OCI-LY7 (cell line): ENCODE measurements at regions not wholly inside any gene's neighbourhood (a gene's known extent, or its start where the extent isn't known, plus 50 kb on each side); places are given as distances from the start of the nearest gene placed in this dataset.

Experiments used
- BruUV-seq: library from RNA; stranded (reverse); fragments of 400-500 nt; replicated peaks from 2 replicates; lab custom pipeline; 2021; lab: Mats Ljungman, UMichigan
- CTCF ChIA-PET: fragments of 300-600 bp; sonication (Branson Sonifier 250); formaldehyde crosslinking; loops from one replicate; lab custom pipeline; 2022; ENCODE audit warnings: antibody characterized with exemption; ENCODE audit not compliant: unreplicated experiment; lab: Charles Lee
- POLR2A ChIA-PET: fragments of 300-600 bp; sonication (Branson Sonifier 250); formaldehyde crosslinking; loops from one replicate; lab custom pipeline; 2022; ENCODE audit warnings: antibody characterized with exemption; lab: Charles Lee
- DNase-seq: peaks from one replicate; pipeline ENCODE4 v3.0.0-alpha.2; 2015; ENCODE audit warnings: low spot score
- H2AFZ ChIP-seq: fragments of 200-600 bp; sonication (generic), shearing (Covaris generic); 2 replicates; pipeline ENCODE4 v1.6.1; 2014; ENCODE audit warnings: mild to moderate bottlenecking, antibody characterized with exemption, low read length, moderate library complexity
- H3K27ac ChIP-seq: fragments of 200-600 bp; sonication (generic); 2 replicates; pipeline ENCODE4 v1.5.1; 2014; ENCODE audit warnings: mixed run types, low read depth, mild to moderate bottlenecking, moderate library complexity, low read length, inconsistent platforms; ENCODE audit not compliant: poor library complexity, severe bottlenecking
- H3K36me3 ChIP-seq: fragments of 200-600 bp; sonication (generic); 2 replicates; pipeline ENCODE4 v1.6.1; 2014; ENCODE audit warnings: mild to moderate bottlenecking, antibody characterized with exemption, low read length, moderate library complexity, mixed read lengths; ENCODE audit not compliant: insufficient read depth
- H3K4me1 ChIP-seq: fragments of 200-600 bp; sonication (generic); 2 replicates; pipeline ENCODE4 v1.5.1; 2014; ENCODE audit warnings: mild to moderate bottlenecking, low read length; ENCODE audit not compliant: insufficient read depth, poor library complexity, severe bottlenecking
- H3K4me2 ChIP-seq: fragments of 200-600 bp; sonication (generic); 2 replicates; pipeline ENCODE4 v1.6.1; 2014; ENCODE audit warnings: mild to moderate bottlenecking, low read length
- H3K4me3 ChIP-seq: fragments of 200-600 bp; sonication (generic); 2 replicates; pipeline ENCODE4 v1.5.1; 2014; ENCODE audit warnings: mild to moderate bottlenecking, low read depth, low read length; ENCODE audit not compliant: poor library complexity, severe bottlenecking
- H3K79me2 ChIP-seq: fragments of 200-600 bp; sonication (generic); 2 replicates; pipeline ENCODE4 v1.6.1; 2016; ENCODE audit warnings: low read depth, mild to moderate bottlenecking, low read length, moderate library complexity, mixed read lengths; ENCODE audit not compliant: insufficient read depth
- H3K9me2 ChIP-seq: fragments of 200-600 bp; sonication (generic); 2 replicates; pipeline ENCODE4 v1.6.1; 2016; ENCODE audit warnings: mild to moderate bottlenecking, low read length, mixed read lengths; ENCODE audit not compliant: insufficient read depth
- H3K9me3 ChIP-seq: fragments of 200-600 bp; sonication (generic); 2 replicates; pipeline ENCODE4 v1.6.1; 2014; ENCODE audit warnings: mild to moderate bottlenecking, mixed run types, low read length, mixed read lengths
- H4K20me1 ChIP-seq: fragments of 200-600 bp; sonication (generic); 2 replicates; pipeline ENCODE4 v1.6.1; 2014; ENCODE audit warnings: mild to moderate bottlenecking, antibody characterized with exemption, low read length, moderate library complexity, mixed read lengths; ENCODE audit not compliant: insufficient read depth
- EZH2phosphoT487 ChIP-seq: fragments of 200-600 bp; sonication (generic); IDR thresholded peaks from 2 replicates; pipeline ENCODE4 v1.6.1; 2018; ENCODE audit warnings: low read depth, borderline replicate concordance, mild to moderate bottlenecking, mixed run types, antibody characterized with exemption, low read length, moderate library complexity, mixed read lengths
- intact Hi-C: fragments of 100-400 bp; cut with micrococcal nuclease; formaldehyde crosslinking; loops from one replicate; pipeline ENCODE4 v1.10.0; 2022; ENCODE audit not compliant: unreplicated experiment
- TF ChIP-seq, protein P1 (sequence below): fragments of 200-600 bp; sonication (generic); conservative IDR thresholded peaks from 2 replicates; pipeline ENCODE4 v1.5.1; 2014; ENCODE audit warnings: mild to moderate bottlenecking, antibody characterized with exemption, low read length, moderate library complexity, mixed read lengths

GRCh38 chr2:103165836-103166235, 404.0 kb downstream of the TMEM182 start:
- TF ChIP-seq, protein P1, sequence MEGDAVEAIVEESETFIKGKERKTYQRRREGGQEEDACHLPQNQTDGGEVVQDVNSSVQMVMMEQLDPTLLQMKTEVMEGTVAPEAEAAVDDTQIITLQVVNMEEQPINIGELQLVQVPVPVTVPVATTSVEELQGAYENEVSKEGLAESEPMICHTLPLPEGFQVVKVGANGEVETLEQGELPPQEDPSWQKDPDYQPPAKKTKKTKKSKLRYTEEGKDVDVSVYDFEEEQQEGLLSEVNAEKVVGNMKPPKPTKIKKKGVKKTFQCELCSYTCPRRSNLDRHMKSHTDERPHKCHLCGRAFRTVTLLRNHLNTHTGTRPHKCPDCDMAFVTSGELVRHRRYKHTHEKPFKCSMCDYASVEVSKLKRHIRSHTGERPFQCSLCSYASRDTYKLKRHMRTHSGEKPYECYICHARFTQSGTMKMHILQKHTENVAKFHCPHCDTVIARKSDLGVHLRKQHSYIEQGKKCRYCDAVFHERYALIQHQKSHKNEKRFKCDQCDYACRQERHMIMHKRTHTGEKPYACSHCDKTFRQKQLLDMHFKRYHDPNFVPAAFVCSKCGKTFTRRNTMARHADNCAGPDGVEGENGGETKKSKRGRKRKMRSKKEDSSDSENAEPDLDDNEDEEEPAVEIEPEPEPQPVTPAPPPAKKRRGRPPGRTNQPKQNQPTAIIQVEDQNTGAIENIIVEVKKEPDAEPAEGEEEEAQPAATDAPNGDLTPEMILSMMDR: no peak
- no peak for TF ChIP-seq EZH2phosphoT487
- Histone ChIP-seq H3K36me3 (no peaks in the 10 kb centered on the region), H3K9me3 (no peaks in the 10 kb centered on the region), H4K20me1 (no peaks in the 10 kb centered on the region), H3K4me1 (no peaks in the 10 kb centered on the region), H3K4me3 (no peak overlapping the region), H3K27ac (no peak overlapping the region), H3K79me2 (no peaks in the 10 kb centered on the region), H2AFZ (no peak overlapping the region), H3K9me2 (no peaks in the 10 kb centered on the region), H3K4me2 (no peak overlapping the region)
- BruUV-seq: no TSS peak
- DNase-seq: no peak
- ChIA-PET POLR2A (no interaction called here), CTCF (no interaction called here)
- intact Hi-C loops: no loop called here

- TF ChIP-seq, protein P1: no peak
- no peak for TF ChIP-seq EZH2phosphoT487
- Histone ChIP-seq H3K9me2 (no peaks in the 10 kb centered on the region), H3K4me3 (no peak overlapping the region), H2AFZ (no peak overlapping the region), H3K79me2 (no peaks in the 10 kb centered on the region), H3K4me2 (no peak overlapping the region), H4K20me1 (no peaks in the 10 kb centered on the region), H3K27ac (no peak overlapping the region), H3K9me3 (no peaks in the 10 kb centered on the region), H3K36me3 (no peaks in the 10 kb centered on the region), H3K4me1 (no peaks in the 10 kb centered on the region)
- intact Hi-C loops: no loop called here
- POLR2A ChIA-PET: interaction anchor here (0.6 kb wide), 1 partner anchor 275 kb away, joined by 4 read pairs; no protein-coding TSS in a partner anchor
- CTCF ChIA-PET: no interaction called here
- no peak for DNase-seq
- BruUV-seq: no TSS peak
Observed at GRCh38 chr2:103166456-103167324, 404.9 kb downstream of the TMEM182 start.

DNA sequence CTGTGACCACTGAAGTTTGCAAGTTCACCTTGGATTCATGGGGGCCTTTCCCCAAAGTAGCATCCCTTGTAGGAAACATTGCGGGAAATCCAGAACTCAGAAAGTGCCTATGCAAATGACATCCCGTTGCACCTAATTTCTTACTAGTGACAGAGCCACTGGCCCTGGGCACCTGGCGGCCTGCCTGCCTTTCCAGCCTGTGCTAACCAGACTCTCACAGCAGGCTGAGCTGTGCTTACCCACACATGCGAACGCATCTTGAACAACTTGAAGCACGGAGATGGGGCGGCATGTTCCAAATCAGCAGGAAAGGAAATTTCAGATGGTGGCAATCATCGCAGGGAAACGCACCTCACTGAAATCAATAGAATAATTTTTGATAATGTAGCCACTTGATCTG, 405.8 kb downstream of the TMEM182 start:
- no peaks in the 10 kb centered on the region for H3K79me2 ChIP-seq
- no peak for DNase-seq
- H3K4me2 ChIP-seq: no peak overlapping the region
- no peaks in the 10 kb centered on the region for H4K20me1 ChIP-seq
- no peak overlapping the region for H3K4me3 ChIP-seq
- no TSS peak for BruUV-seq
- H3K4me1 ChIP-seq: no peaks in the 10 kb centered on the region
- intact Hi-C loops: no loop called here
- H3K9me2 ChIP-seq: no peaks in the 10 kb centered on the region
- H2AFZ ChIP-seq: no peak overlapping the region
- no peak for TF ChIP-seq EZH2phosphoT487
- TF ChIP-seq, protein P1: no peak
- H3K27ac ChIP-seq: no peak overlapping the region
- CTCF ChIA-PET: no interaction called here
- no peaks in the 10 kb centered on the region for H3K9me3 ChIP-seq
- POLR2A ChIA-PET: no interaction called here
- no peaks in the 10 kb centered on the region for H3K36me3 ChIP-seq
